T-cell (primary cell): ENCODE measurements at regions not wholly inside any gene's neighbourhood (a gene's known extent, or its start where the extent isn't known, plus 50 kb on each side); places are given as distances from the start of the nearest gene placed in this dataset.

ENCODE experiments used
- ATAC-seq, 4 experiments: fragments of 200-7000 bp in 3 of 4; fragments of 150-1000 bp in 1 of 4; cut with Tn5 transposase; replicated peaks in 1 of 4; 1 replicate in 3 of 4; 2 replicates in 1 of 4; pipeline ENCODE4 v1.10.0; 2021; ENCODE audit warnings: moderate library complexity in 3 of 4, mild to moderate bottlenecking in 2 of 4, moderate number of reproducible peaks in 1 of 4
- CTCF ChIA-PET, 2 donors: fragments of 300-600 bp; sonication (Branson Sonifier 250); formaldehyde crosslinking; loops; one replicate each; lab custom pipeline; 2022; ENCODE audit warnings: antibody characterized with exemption in 2 of 2; lab: Charles Lee
- POLR2A ChIA-PET, 2 donors: fragments of 300-600 bp; sonication (Branson Sonifier 250); formaldehyde crosslinking; loops; one replicate each; lab custom pipeline; 2022; ENCODE audit warnings: antibody characterized with exemption in 2 of 2; lab: Charles Lee
- DNase-seq, 35 experiments: peaks; one replicate each; pipeline versions ENCODE4 v3.0.0 to v3.0.0-alpha.2; 2013 to 2023
- H3K27ac ChIP-seq: one replicate; pipeline ENCODE4 v1.5.1; 2013; ENCODE audit warnings: low read length
- H3K27me3 ChIP-seq, 2 experiments: replicated peaks in 1 of 2; 1 replicate in 1 of 2; 2 replicates in 1 of 2; pipeline versions ENCODE4 v1.6.1 to v1.7.0; 2013; ENCODE audit warnings: low read length in 1 of 2, mixed read lengths in 1 of 2; ENCODE audit not compliant: control insufficient read depth in 2 of 2, insufficient read depth in 2 of 2; ENCODE audit errors: extremely low read depth in 1 of 2
- H3K36me3 ChIP-seq, 2 donors: 1 replicate in 1 of 2; 2 replicates in 1 of 2; pipeline versions ENCODE4 v1.6.1 to v1.7.0; 2013; ENCODE audit warnings: low read length in 1 of 2; ENCODE audit not compliant: control insufficient read depth in 2 of 2, insufficient read depth in 1 of 2; ENCODE audit errors: extremely low read depth in 1 of 2
- H3K4me1 ChIP-seq, 2 experiments: 1 replicate in 1 of 2; 2 replicates in 1 of 2; pipeline versions ENCODE4 v1.6.1 to v1.7.0; 2013; ENCODE audit warnings: low read length in 2 of 2, mixed read lengths in 1 of 2; ENCODE audit not compliant: insufficient read depth in 2 of 2, control insufficient read depth in 1 of 2; ENCODE audit errors: extremely low read depth in 1 of 2
- H3K4me3 ChIP-seq, 2 donors: 1 replicate in 1 of 2; 2 replicates in 1 of 2; pipeline versions ENCODE4 v1.5.1 to v1.7.0; 2013; ENCODE audit warnings: mild to moderate bottlenecking in 2 of 2, low read length in 1 of 2, moderate library complexity in 1 of 2; ENCODE audit not compliant: control insufficient read depth in 1 of 2; ENCODE audit errors: extremely low read depth in 1 of 2
- H3K9me3 ChIP-seq: 2 replicates; pipeline ENCODE4 v1.7.0; 2013
- H3K27ac Mint-ChIP-seq, 2 donors: one replicate each; pipeline ENCODE4 v1.8.0; 2020 to 2021; ENCODE audit warnings: mild to moderate bottlenecking in 2 of 2, mixed read lengths in 2 of 2
- H3K27me3 Mint-ChIP-seq, 2 donors: one replicate each; pipeline ENCODE4 v1.8.0; 2021 to 2022; ENCODE audit warnings: mixed read lengths in 2 of 2
- H3K36me3 Mint-ChIP-seq: one replicate; pipeline ENCODE4 v1.8.0; 2021; ENCODE audit warnings: mixed read lengths
- H3K4me1 Mint-ChIP-seq, 3 donors: one replicate each; pipeline ENCODE4 v1.8.0; 2020 to 2022; ENCODE audit warnings: mixed read lengths in 3 of 3, mild to moderate bottlenecking in 1 of 3
- H3K4me3 Mint-ChIP-seq, 3 donors: one replicate each; pipeline ENCODE4 v1.8.0; 2020 to 2022; ENCODE audit warnings: mild to moderate bottlenecking in 3 of 3, mixed read lengths in 3 of 3, moderate library complexity in 3 of 3
- H3K9me3 Mint-ChIP-seq, 3 donors: one replicate each; pipeline ENCODE4 v1.8.0; 2020 to 2022; ENCODE audit warnings: mixed read lengths in 3 of 3
- WGBS: methylation state at CpG from one replicate; pipeline ENCODE4 v1.1.5; 2013; ENCODE audit warnings: missing lambda C conversion rate; ENCODE audit not compliant: insufficient coverage; 5-methylcytosine and 5-hydroxymethylcytosine counted together

- Histone ChIP-seq H3K4me3 (no peak overlapping the region), H3K36me3 (no peaks in the 10 kb centered on the region), H3K9me3 (no peaks in the 10 kb centered on the region), H3K4me1 (no peaks in the 10 kb centered on the region), H3K27ac (no peak overlapping the region), H3K27me3 (no peaks in the 10 kb centered on the region)
- ATAC-seq, result no peak
- no peaks in the 10 kb centered on the region for H3K4me1 Mint-ChIP-seq
- ChIA-PET CTCF (no interaction called here), POLR2A (interaction anchor here in 1 of 2 donors (0.6 kb wide), 1 partner anchor 13 kb away, joined by 3 read pairs; no protein-coding TSS in a partner anchor)
- peaks cover 0 to 8% (median 6%) of the 10 kb centered on the region in 3 donors for H3K9me3 Mint-ChIP-seq
- no peak overlapping the region for H3K4me3 Mint-ChIP-seq
- no peaks in the 10 kb centered on the region for H3K36me3 Mint-ChIP-seq
- H3K27me3 Mint-ChIP-seq, result no peaks in the 10 kb centered on the region
- no peak overlapping the region for H3K27ac Mint-ChIP-seq
- no peak for DNase-seq
- WGBS, result 33% methylated on average over 1 of the region's 3 CpGs
These were observed 73.2 kb downstream of the ZC3H11B start for GRCh38 chr1:219539645-219540254.

GRCh38 chr1:219538886-219539285 lies 74.0 kb downstream of the ZC3H11B start:
- Histone ChIP-seq H3K4me1 (no peaks in the 10 kb centered on the region), H3K27ac (no peak overlapping the region), H3K36me3 (no peaks in the 10 kb centered on the region), H3K27me3 (no peaks in the 10 kb centered on the region), H3K4me3 (no peak overlapping the region), H3K9me3 (no peaks in the 10 kb centered on the region)
- peaks cover 0 to under 1% (median 0%) of the 10 kb centered on the region in 3 donors for H3K9me3 Mint-ChIP-seq
- H3K27me3 Mint-ChIP-seq, result no peaks in the 10 kb centered on the region
- ATAC-seq, result no peak
- no CpG with 5 or more reads among the region's 1 CpG for WGBS
- no peak for DNase-seq
- ChIA-PET CTCF (interaction anchor here in 1 of 2 donors (0.5 kb wide), 1 partner anchor 389 kb away, joined by 3 read pairs; no protein-coding TSS in a partner anchor), POLR2A (no interaction called here)
- H3K36me3 Mint-ChIP-seq, result no peaks in the 10 kb centered on the region
- no peak overlapping the region for H3K27ac Mint-ChIP-seq
- no peaks in the 10 kb centered on the region for H3K4me1 Mint-ChIP-seq
- H3K4me3 Mint-ChIP-seq, result no peak overlapping the region

GRCh38 chr1:219537223-219537631 lies 75.7 kb downstream of the ZC3H11B start:
- H3K27me3 ChIP-seq, result no peaks in the 10 kb centered on the region
- no peak for ATAC-seq
- ChIA-PET CTCF (no interaction called here), POLR2A (no interaction called here)
- no peaks in the 10 kb centered on the region for H3K36me3 ChIP-seq
- H3K4me1 Mint-ChIP-seq, result no peaks in the 10 kb centered on the region
- peaks cover 0 to 4% (median 0%) of the 10 kb centered on the region in 3 donors for H3K9me3 Mint-ChIP-seq
- H3K4me1 ChIP-seq, result no peaks in the 10 kb centered on the region
- H3K4me3 ChIP-seq, result no peak overlapping the region
- no peaks in the 10 kb centered on the region for H3K9me3 ChIP-seq
- H3K36me3 Mint-ChIP-seq, result no peaks in the 10 kb centered on the region
- no peak overlapping the region for H3K27ac Mint-ChIP-seq
- no peak overlapping the region for H3K4me3 Mint-ChIP-seq
- H3K27ac ChIP-seq, result no peak overlapping the region
- no CpG with 5 or more reads among the region's 2 CpGs for WGBS
- no peak for DNase-seq
- no peaks in the 10 kb centered on the region for H3K27me3 Mint-ChIP-seq

- WGBS, result 36% methylated on average over 1 of the region's 4 CpGs
- no peaks in the 10 kb centered on the region for H3K9me3 ChIP-seq
- no peaks in the 10 kb centered on the region for H3K36me3 ChIP-seq
- ChIA-PET CTCF (no interaction called here), POLR2A (interaction anchor here in 1 of 2 donors (0.7 kb wide), 1 partner anchor 33 kb away, joined by 3 read pairs; no protein-coding TSS in a partner anchor)
- DNase-seq (no peak), ATAC-seq (no peak)
- H3K27me3 ChIP-seq, result no peaks in the 10 kb centered on the region
- no peak overlapping the region for H3K4me3 ChIP-seq
- Mint-ChIP-seq H3K4me3 (no peak overlapping the region), H3K36me3 (no peaks in the 10 kb centered on the region), H3K27me3 (no peaks in the 10 kb centered on the region), H3K27ac (no peak overlapping the region), H3K9me3 (peaks cover 0 to 5% (median 0%) of the 10 kb centered on the region in 3 donors), H3K4me1 (no peaks in the 10 kb centered on the region)
- no peaks in the 10 kb centered on the region for H3K4me1 ChIP-seq
- no peak overlapping the region for H3K27ac ChIP-seq
These were observed 76.9 kb downstream of the ZC3H11B start for GRCh38 chr1:219536038-219536437.

GRCh38 chr1:219534991-219535390 lies 77.9 kb downstream of the ZC3H11B start:
- Mint-ChIP-seq H3K4me1 (no peaks in the 10 kb centered on the region), H3K4me3 (no peak overlapping the region), H3K36me3 (no peaks in the 10 kb centered on the region), H3K27me3 (no peaks in the 10 kb centered on the region), H3K27ac (no peak overlapping the region), H3K9me3 (peaks cover 0 to 5% (median 0%) of the 10 kb centered on the region in 3 donors)
- no peak for DNase-seq
- no peak overlapping the region for H3K27ac ChIP-seq
- ChIA-PET CTCF (no interaction called here), POLR2A (no interaction called here)
- no peaks in the 10 kb centered on the region for H3K9me3 ChIP-seq
- no peaks in the 10 kb centered on the region for H3K36me3 ChIP-seq
- ATAC-seq, result no peak
- 60% methylated on average over 1 of the region's 1 CpG for WGBS
- no peaks in the 10 kb centered on the region for H3K27me3 ChIP-seq
- no peaks in the 10 kb centered on the region for H3K4me1 ChIP-seq
- no peak overlapping the region for H3K4me3 ChIP-seq

- Histone ChIP-seq H3K4me1 (no peaks in the 10 kb centered on the region), H3K4me3 (no peak overlapping the region), H3K9me3 (no peaks in the 10 kb centered on the region), H3K27ac (no peak overlapping the region), H3K27me3 (no peaks in the 10 kb centered on the region), H3K36me3 (no peaks in the 10 kb centered on the region)
- Mint-ChIP-seq H3K27me3 (no peaks in the 10 kb centered on the region), H3K9me3 (peaks cover 0 to 5% (median 0%) of the 10 kb centered on the region in 3 donors), H3K4me1 (no peaks in the 10 kb centered on the region), H3K36me3 (no peaks in the 10 kb centered on the region), H3K27ac (no peak overlapping the region), H3K4me3 (no peak overlapping the region)
- WGBS, result no CpG with 5 or more reads among the region's 1 CpG
- no peak for DNase-seq
- no peak for ATAC-seq
- CTCF ChIA-PET, result no interaction called here
- POLR2A ChIA-PET, result no interaction called here
These were observed 79.6 kb downstream of the ZC3H11B start for GRCh38 chr1:219533280-219533679.
